SK-N-SH (cell line): ENCODE measurements at regions not wholly inside any gene's neighbourhood (a gene's known extent, or its start where the extent isn't known, plus 50 kb on each side); places are given as distances from the start of the nearest gene placed in this dataset.

Source experiments
- EP300 ChIP-seq, 2 experiments: IDR thresholded peaks; 2 replicates each; pipeline versions ENCODE4 v1.4.0 to v1.6.1; 2012; ENCODE audit warnings: borderline replicate concordance in 1 of 2, low read depth in 1 of 2, low read length in 1 of 2
- FOSL2 ChIP-seq: IDR thresholded peaks from 2 replicates; pipeline ENCODE4 v1.4.0; 2012; ENCODE audit warnings: low read depth, mild to moderate bottlenecking, moderate library complexity, borderline replicate concordance
- MXI1 ChIP-seq: IDR thresholded peaks from 2 replicates; pipeline ENCODE4 v1.6.1; 2012; ENCODE audit warnings: mild to moderate bottlenecking, low read depth, low read length, improper control_type of control experiment
- NFIC ChIP-seq: IDR thresholded peaks from 2 replicates; pipeline ENCODE4 v1.4.0; 2012; ENCODE audit warnings: borderline replicate concordance
- POLR2AphosphoS5 ChIP-seq: IDR thresholded peaks from 2 replicates; pipeline ENCODE4 v1.6.1; 2012; ENCODE audit warnings: low read depth, low read length
- RFX5 ChIP-seq: IDR thresholded peaks from 2 replicates; pipeline ENCODE4 v1.6.1; 2012; ENCODE audit warnings: mild to moderate bottlenecking, improper control_type of control experiment, low read length
- SIN3A ChIP-seq: IDR thresholded peaks from 2 replicates; pipeline ENCODE4 v1.6.1; 2012; ENCODE audit warnings: low read depth, mild to moderate bottlenecking, low read length, moderate library complexity, borderline replicate concordance
- TAF1 ChIP-seq: IDR thresholded peaks from 2 replicates; pipeline ENCODE4 v1.6.1; 2012; ENCODE audit warnings: low read depth, mild to moderate bottlenecking, low read length, moderate library complexity, borderline replicate concordance
- TEAD4 ChIP-seq: IDR thresholded peaks from 2 replicates; pipeline ENCODE4 v1.4.0; 2012; ENCODE audit warnings: mild to moderate bottlenecking, borderline replicate concordance; ENCODE audit not compliant: insufficient read depth
- YY1 ChIP-seq: IDR thresholded peaks from 2 replicates; pipeline ENCODE4 v1.4.0; 2012; ENCODE audit warnings: low read depth, mild to moderate bottlenecking
- TF ChIP-seq, protein P1 (sequence below): fragments of 200-600 bp; sonication (generic); IDR thresholded peaks from 2 replicates; pipeline ENCODE4 v1.6.1; 2017; ENCODE audit warnings: antibody characterized with exemption, mild to moderate bottlenecking, moderate library complexity
- TF ChIP-seq, protein P2 (sequence below): IDR thresholded peaks from 2 replicates; pipeline ENCODE4 v1.4.0; 2012; ENCODE audit warnings: low read depth, borderline replicate concordance

- TF ChIP-seq TAF1 (no peak), SIN3A (no peak), YY1 (no peak), NFIC (no peak), MXI1 (no peak), POLR2AphosphoS5 (no peak), TEAD4 (no peak), FOSL2 (no peak), EP300 (IDR thresholded peaks at IDR 0.05; ENCODE audit: borderline replicate concordance in 1 of 2, low read depth in 1 of 2, low read length in 1 of 2) (no peak), RFX5 (no peak)
- TF ChIP-seq, protein P1, sequence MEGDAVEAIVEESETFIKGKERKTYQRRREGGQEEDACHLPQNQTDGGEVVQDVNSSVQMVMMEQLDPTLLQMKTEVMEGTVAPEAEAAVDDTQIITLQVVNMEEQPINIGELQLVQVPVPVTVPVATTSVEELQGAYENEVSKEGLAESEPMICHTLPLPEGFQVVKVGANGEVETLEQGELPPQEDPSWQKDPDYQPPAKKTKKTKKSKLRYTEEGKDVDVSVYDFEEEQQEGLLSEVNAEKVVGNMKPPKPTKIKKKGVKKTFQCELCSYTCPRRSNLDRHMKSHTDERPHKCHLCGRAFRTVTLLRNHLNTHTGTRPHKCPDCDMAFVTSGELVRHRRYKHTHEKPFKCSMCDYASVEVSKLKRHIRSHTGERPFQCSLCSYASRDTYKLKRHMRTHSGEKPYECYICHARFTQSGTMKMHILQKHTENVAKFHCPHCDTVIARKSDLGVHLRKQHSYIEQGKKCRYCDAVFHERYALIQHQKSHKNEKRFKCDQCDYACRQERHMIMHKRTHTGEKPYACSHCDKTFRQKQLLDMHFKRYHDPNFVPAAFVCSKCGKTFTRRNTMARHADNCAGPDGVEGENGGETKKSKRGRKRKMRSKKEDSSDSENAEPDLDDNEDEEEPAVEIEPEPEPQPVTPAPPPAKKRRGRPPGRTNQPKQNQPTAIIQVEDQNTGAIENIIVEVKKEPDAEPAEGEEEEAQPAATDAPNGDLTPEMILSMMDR = no peak
- TF ChIP-seq, protein P2, sequence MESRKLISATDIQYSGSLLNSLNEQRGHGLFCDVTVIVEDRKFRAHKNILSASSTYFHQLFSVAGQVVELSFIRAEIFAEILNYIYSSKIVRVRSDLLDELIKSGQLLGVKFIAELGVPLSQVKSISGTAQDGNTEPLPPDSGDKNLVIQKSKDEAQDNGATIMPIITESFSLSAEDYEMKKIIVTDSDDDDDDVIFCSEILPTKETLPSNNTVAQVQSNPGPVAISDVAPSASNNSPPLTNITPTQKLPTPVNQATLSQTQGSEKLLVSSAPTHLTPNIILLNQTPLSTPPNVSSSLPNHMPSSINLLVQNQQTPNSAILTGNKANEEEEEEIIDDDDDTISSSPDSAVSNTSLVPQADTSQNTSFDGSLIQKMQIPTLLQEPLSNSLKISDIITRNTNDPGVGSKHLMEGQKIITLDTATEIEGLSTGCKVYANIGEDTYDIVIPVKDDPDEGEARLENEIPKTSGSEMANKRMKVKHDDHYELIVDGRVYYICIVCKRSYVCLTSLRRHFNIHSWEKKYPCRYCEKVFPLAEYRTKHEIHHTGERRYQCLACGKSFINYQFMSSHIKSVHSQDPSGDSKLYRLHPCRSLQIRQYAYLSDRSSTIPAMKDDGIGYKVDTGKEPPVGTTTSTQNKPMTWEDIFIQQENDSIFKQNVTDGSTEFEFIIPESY = no peak
Measured at GRCh38 chr10:26355241-26355640, 82.9 kb upstream of the APBB1IP start.
